Ureter (tissue), 1 donor: ENCODE measurements at regions not wholly inside any gene's neighbourhood (a gene's known extent, or its start where the extent isn't known, plus 50 kb on each side); places are given as distances from the start of the nearest gene placed in this dataset.

Source experiments
- DNase-seq: peaks from one replicate; pipeline ENCODE4 v3.0.0-alpha.2; 2020; ENCODE audit warnings: low spot score
- donor health status: DM: yes; HTN: yes; CAD: no.

GRCh38 chr10:2023687-2024086, 286.4 kb upstream of the ADARB2 start:
- no peak for DNase-seq

- no peak for DNase-seq
These were observed 285.1 kb upstream of the ADARB2 start for GRCh38 chr10:2022401-2022800.

- no peak for DNase-seq
These were observed 283.5 kb upstream of the ADARB2 start for GRCh38 chr10:2020836-2021235.

- DNase-seq: no peak
These were observed 282.5 kb upstream of the ADARB2 start for GRCh38 chr10:2019803-2020202.

- DNase-seq: no peak
These were observed 282.0 kb upstream of the ADARB2 start for GRCh38 chr10:2019281-2019680.

- no peak for DNase-seq
These were observed 277.2 kb upstream of the ADARB2 start for GRCh38 chr10:2014541-2014940.

GRCh38 chr10:2012209-2012608, 274.9 kb upstream of the ADARB2 start:
- DNase-seq: no peak

- DNase-seq: no peak
These were observed 273.9 kb upstream of the ADARB2 start for GRCh38 chr10:2011106-2011716.

- no peak for DNase-seq
These were observed 268.2 kb upstream of the ADARB2 start for GRCh38 chr10:2005546-2005945.

- no peak for DNase-seq
These were observed 255.6 kb upstream of the ADARB2 start for GRCh38 chr10:1992930-1993329.

- no peak for DNase-seq
These were observed 251.8 kb upstream of the ADARB2 start for GRCh38 chr10:1989090-1989489.

- DNase-seq: no peak
These were observed 244.7 kb upstream of the ADARB2 start for GRCh38 chr10:1981976-1982375.

GRCh38 chr10:1980459-1980858, 243.1 kb upstream of the ADARB2 start:
- DNase-seq: no peak

GRCh38 chr10:1978584-1978983, 241.3 kb upstream of the ADARB2 start:
- no peak for DNase-seq

- no peak for DNase-seq
These were observed 240.1 kb upstream of the ADARB2 start for GRCh38 chr10:1977461-1977860.

- no peak for DNase-seq
These were observed 235.1 kb upstream of the ADARB2 start for GRCh38 chr10:1972406-1972805.

GRCh38 chr10:1968257-1969033, 231.1 kb upstream of the ADARB2 start:
- no peak for DNase-seq

- no peak for DNase-seq
These were observed 229.5 kb upstream of the ADARB2 start for GRCh38 chr10:1966712-1967376.

- no peak for DNase-seq
These were observed 227.2 kb upstream of the ADARB2 start for GRCh38 chr10:1964476-1964875.

- no peak for DNase-seq
These were observed 226.0 kb upstream of the ADARB2 start for GRCh38 chr10:1963341-1963740.

- no peak for DNase-seq
These were observed 224.7 kb upstream of the ADARB2 start for GRCh38 chr10:1961989-1962388.

- DNase-seq: no peak
These were observed 223.7 kb upstream of the ADARB2 start for GRCh38 chr10:1960982-1961381.

GRCh38 chr10:1957057-1957456, 219.7 kb upstream of the ADARB2 start:
- no peak for DNase-seq
